GM12873 (cell line): ENCODE measurements at regions not wholly inside any gene's neighbourhood (a gene's known extent, or its start where the extent isn't known, plus 50 kb on each side); places are given as distances from the start of the nearest gene placed in this dataset.

Source experiments
- TF ChIP-seq, protein P1 (sequence below): IDR thresholded peaks from 2 replicates; pipeline ENCODE4 v1.5.1; 2012; ENCODE audit warnings: low read depth, mild to moderate bottlenecking, moderate library complexity, low read length, control low read depth; ENCODE audit not compliant: insufficient read depth; ENCODE audit errors: missing control alignments

DNA sequence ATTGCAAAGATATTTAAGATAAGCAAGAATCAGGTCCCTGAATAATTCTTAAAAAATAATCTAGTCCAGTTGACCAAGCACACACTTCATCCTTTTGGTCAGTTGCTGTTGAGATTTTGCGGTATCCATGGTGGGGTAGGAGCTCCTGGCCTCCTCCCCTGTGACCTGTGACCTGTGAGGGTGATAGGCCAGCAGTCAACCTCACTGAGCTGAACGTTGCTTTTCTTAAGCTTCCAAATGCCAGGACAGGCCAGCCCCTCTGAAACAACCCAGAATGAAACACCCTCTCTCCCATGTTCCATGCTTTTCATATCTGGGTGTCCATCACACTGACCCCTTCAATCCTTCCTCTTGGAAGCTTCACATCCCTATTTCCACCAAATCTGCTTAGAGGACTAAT is 164.9 kb downstream of the THBS2 start:
- TF ChIP-seq, protein P1, sequence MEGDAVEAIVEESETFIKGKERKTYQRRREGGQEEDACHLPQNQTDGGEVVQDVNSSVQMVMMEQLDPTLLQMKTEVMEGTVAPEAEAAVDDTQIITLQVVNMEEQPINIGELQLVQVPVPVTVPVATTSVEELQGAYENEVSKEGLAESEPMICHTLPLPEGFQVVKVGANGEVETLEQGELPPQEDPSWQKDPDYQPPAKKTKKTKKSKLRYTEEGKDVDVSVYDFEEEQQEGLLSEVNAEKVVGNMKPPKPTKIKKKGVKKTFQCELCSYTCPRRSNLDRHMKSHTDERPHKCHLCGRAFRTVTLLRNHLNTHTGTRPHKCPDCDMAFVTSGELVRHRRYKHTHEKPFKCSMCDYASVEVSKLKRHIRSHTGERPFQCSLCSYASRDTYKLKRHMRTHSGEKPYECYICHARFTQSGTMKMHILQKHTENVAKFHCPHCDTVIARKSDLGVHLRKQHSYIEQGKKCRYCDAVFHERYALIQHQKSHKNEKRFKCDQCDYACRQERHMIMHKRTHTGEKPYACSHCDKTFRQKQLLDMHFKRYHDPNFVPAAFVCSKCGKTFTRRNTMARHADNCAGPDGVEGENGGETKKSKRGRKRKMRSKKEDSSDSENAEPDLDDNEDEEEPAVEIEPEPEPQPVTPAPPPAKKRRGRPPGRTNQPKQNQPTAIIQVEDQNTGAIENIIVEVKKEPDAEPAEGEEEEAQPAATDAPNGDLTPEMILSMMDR: no peak

- TF ChIP-seq, protein P1: no peak
Observed at GRCh38 chr6:169087443-169088041, 166.1 kb downstream of the THBS2 start.

DNA sequence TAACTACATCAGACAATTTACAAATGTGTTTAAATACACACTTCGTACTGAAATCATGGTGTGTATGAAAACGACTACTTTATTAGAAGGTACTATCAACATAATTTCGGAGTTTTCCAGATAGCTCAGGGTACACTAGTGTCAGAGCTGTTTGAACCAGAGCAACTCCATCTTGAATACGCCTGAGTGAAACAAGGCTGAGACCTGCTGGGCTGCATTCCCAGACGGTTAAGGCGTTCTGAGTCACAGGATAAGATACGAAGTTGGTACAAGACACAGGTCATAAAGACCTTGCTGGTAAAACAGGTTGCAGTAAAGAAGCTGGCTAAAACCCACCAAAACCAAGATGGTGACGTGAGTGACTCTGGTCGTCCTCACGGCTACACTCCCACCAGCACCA is 167.6 kb downstream of the THBS2 start:
- TF ChIP-seq, protein P1: no peak

- TF ChIP-seq, protein P1: no peak
Observed at GRCh38 chr6:169085466-169085865, 168.2 kb downstream of the THBS2 start.

DNA sequence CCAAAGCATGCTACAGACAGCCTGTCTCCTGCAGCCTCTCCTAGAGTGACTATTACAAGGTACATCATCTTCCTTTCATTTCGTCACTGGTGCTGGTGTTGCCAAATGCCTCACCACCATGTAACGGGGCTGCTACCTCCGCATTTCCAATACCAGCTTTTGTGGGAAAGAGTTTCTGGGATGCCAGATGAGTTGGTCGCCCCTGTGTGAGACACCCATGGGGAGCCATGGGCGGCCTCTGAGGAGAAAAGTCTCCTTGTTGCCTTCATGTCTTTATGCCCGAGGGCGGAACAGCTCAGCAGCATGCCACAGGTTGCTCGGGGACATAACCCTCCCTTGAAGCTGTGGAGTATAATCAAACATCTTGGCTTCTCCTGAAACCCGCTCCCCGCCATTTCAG is 169.6 kb downstream of the THBS2 start:
- TF ChIP-seq, protein P1: no peak

- TF ChIP-seq, protein P1: no peak
Observed at GRCh38 chr6:169083508-169083874, 170.2 kb downstream of the THBS2 start.

DNA sequence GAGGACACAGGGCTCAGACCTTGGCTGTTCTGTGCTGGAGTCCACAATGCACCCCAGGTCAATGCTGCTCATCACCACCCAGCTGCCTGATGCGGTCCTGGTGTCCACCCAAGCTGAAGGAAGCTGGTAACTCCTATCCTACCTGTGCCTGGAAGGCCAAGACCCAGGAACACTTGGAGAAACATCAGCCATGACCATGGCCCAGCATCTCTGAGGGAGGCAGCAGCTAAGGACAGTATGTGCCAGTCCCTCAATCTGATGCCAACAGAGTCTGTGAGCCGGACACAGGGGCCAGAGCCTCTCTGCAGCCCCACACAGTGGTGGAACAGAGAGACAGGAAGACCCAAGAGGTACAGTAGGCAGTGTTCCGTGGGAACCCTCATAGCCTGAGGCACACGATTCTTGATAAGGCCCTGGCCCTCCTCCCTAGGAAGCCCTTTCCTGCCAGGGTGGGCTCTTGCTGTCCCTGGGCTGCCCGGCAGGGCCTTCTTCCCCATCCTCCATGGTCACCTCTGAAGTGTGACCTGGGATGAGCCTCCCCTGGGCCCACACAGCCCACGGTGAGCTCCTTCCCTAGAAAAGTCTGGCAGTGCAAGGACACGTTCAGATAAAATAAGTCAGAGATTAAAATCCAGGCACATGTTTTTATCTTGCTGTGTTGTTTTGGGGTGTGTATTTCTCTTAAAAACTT is 170.7 kb downstream of the THBS2 start:
- TF ChIP-seq, protein P1: no peak
